ENCODE measurements at regions not wholly inside any gene's neighbourhood (a gene's known extent, or its start where the extent isn't known, plus 50 kb on each side); places are given as distances from the start of the nearest gene placed in this dataset.

- Histone ChIP-seq H3K9ac (ENCODE audit: insufficient read depth, low read depth, low read length) (no peak overlapping the region), H3K27ac (ENCODE audit: extremely low read length, insufficient read depth, low read length) (no peak overlapping the region), H2AFZ (ENCODE audit: low read length) (no peak overlapping the region), H4K20me1 (ENCODE audit: insufficient read depth, low read length) (no peaks in the 10 kb centered on the region), H3K79me2 (ENCODE audit: insufficient read depth, low read length) (no peaks in the 10 kb centered on the region), H3K4me2 (ENCODE audit: low read depth, low read length) (no peak overlapping the region), H3K36me3 (replicated peaks in 1 of 2; ENCODE audit: control insufficient read depth in 1 of 2, insufficient read depth in 2 of 2, low read length in 2 of 2) (no peaks in the 10 kb centered on the region), H3K9me3 (ENCODE audit: low read length) (peaks cover 63% of the 10 kb centered on the region), H3K27me3 (ENCODE audit: control insufficient read depth in 1 of 2, insufficient read depth in 2 of 2, low read length in 2 of 2) (no peaks in the 10 kb centered on the region), H3K4me3 (replicated peaks in 1 of 3; ENCODE audit: insufficient read depth in 1 of 3, low read depth in 2 of 3, low read length in 3 of 3) (no peak overlapping the region), H3K4me1 (ENCODE audit: insufficient read depth, low read length) (no peaks in the 10 kb centered on the region)
- ChIA-PET CTCF (ENCODE audit: low intra/inter-chr PET ratio, low total read pairs) (no interaction called here), POLR2A (no interaction called here)
- no peak for DNase-seq (ENCODE audit: low spot score)
- in situ Hi-C loops (cut with HindIII; ENCODE audit: extremely low pct_ligation_motif_present, low pct_unique_long_range_greater_than_20kb) (no loop called here), intact Hi-C loops (cut with micrococcal nuclease; ENCODE audit: unreplicated experiment) (no loop called here)
- 83% methylated on average over 1 of the region's 1 CpG for WGBS (ENCODE audit: low lambda C conversion rate)
- no peak for FAIRE-seq
- BruUV-seq (replicated peaks): no TSS peak
- no peak for ATAC-seq
- TF ChIP-seq GATAD2A (CRISPR knock-in tag; IDR thresholded peaks at IDR 0.05) (no peak), ETV5 (CRISPR knock-in tag; IDR thresholded peaks at IDR 0.05; ENCODE audit: borderline replicate concordance) (no peak), UBTF (CRISPR knock-in tag; IDR thresholded peaks at IDR 0.05) (no peak), AKNA (CRISPR knock-in tag; IDR thresholded peaks at IDR 0.05; ENCODE audit: borderline replicate concordance) (no peak), ATF3 (CRISPR knock-in tag; IDR thresholded peaks at IDR 0.05) (no peak), ZIK1 (CRISPR knock-in tag; IDR thresholded peaks at IDR 0.05; ENCODE audit: borderline replicate concordance, low read depth) (no peak), ZNF446 (CRISPR knock-in tag; IDR thresholded peaks at IDR 0.05) (no peak)
- TF ChIP-seq, protein P1, sequence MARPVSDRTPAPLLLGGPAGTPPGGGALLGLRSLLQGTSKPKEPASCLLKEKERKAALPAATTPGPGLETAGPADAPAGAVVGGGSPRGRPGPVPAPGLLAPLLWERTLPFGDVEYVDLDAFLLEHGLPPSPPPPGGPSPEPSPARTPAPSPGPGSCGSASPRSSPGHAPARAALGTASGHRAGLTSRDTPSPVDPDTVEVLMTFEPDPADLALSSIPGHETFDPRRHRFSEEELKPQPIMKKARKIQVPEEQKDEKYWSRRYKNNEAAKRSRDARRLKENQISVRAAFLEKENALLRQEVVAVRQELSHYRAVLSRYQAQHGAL (CRISPR knock-in tag; IDR thresholded peaks at IDR 0.05; ENCODE audit: not compliant biosample characterization): no peak
These were observed 228.6 kb upstream of the DDI1 start for GRCh38 chr11:103807806-103808205.

Measured in HepG2 (cell line).